B cell (primary cell): ENCODE measurements at regions not wholly inside any gene's neighbourhood (a gene's known extent, or its start where the extent isn't known, plus 50 kb on each side); places are given as distances from the start of the nearest gene placed in this dataset.

Experiments
- ATAC-seq: fragments of 200-7000 bp; cut with Tn5 transposase; one replicate; pipeline ENCODE4 v1.10.0; 2021; ENCODE audit warnings: low read depth, mild to moderate bottlenecking, moderate number of reproducible peaks, moderate library complexity
- CTCF ChIA-PET: fragments of 350-600 bp; sonication (Branson Sonifier 250); formaldehyde crosslinking; loops from one replicate; lab custom pipeline; 2021; ENCODE audit warnings: antibody characterized with exemption, inconsistent platforms; lab: Charles Lee
- POLR2A ChIA-PET: fragments of 350-600 bp; sonication (Branson Sonifier 250); formaldehyde crosslinking; loops from one replicate; lab custom pipeline; 2021; ENCODE audit warnings: antibody characterized with exemption; lab: Charles Lee
- DNase-seq: peaks from one replicate; pipeline ENCODE4 v3.0.0; 2013
- H2AFZ ChIP-seq: 2 replicates; pipeline ENCODE4 v1.6.1; 2012; ENCODE audit warnings: mild to moderate bottlenecking, low read depth, low read length; ENCODE audit not compliant: insufficient read depth, poor library complexity, severe bottlenecking
- H3K27ac ChIP-seq, 2 donors: 1 replicate in 1 of 2; 2 replicates in 1 of 2; pipeline ENCODE4 v1.5.1; 2012 to 2013; ENCODE audit warnings: low read length in 2 of 2, mild to moderate bottlenecking in 2 of 2, moderate library complexity in 1 of 2
- H3K27me3 ChIP-seq, 4 experiments: fragments of 200-600 bp in 1 of 4; sonication (generic) in 1 of 4; replicated peaks in 1 of 4; 1 replicate in 2 of 4; 2 replicates in 2 of 4; pipeline versions ENCODE4 v1.6.1 to v1.7.0; 2013 to 2016; ENCODE audit warnings: low read length in 3 of 4, mild to moderate bottlenecking in 2 of 4, mixed read lengths in 1 of 4, moderate library complexity in 1 of 4; ENCODE audit not compliant: insufficient read depth in 4 of 4, control insufficient read depth in 3 of 4; ENCODE audit errors: control extremely low read depth in 1 of 4
- H3K36me3 ChIP-seq, 2 experiments: replicated peaks in 1 of 2; 1 replicate in 1 of 2; 2 replicates in 1 of 2; pipeline versions ENCODE4 v1.6.1 to v1.7.1; 2013; ENCODE audit warnings: low read length in 1 of 2; ENCODE audit not compliant: insufficient read depth in 2 of 2, control insufficient read depth in 1 of 2; ENCODE audit errors: control extremely low read depth in 1 of 2, extremely low read depth in 1 of 2
- H3K4me1 ChIP-seq, 2 donors: fragments of 200-600 bp in 1 of 2; sonication (generic) in 1 of 2; 1 replicate in 1 of 2; 2 replicates in 1 of 2; pipeline versions ENCODE4 v1.5.1 to v1.6.1; 2013 to 2017; ENCODE audit warnings: low read length in 2 of 2; ENCODE audit not compliant: control insufficient read depth in 2 of 2, insufficient read depth in 2 of 2
- H3K4me2 ChIP-seq: replicated peaks from 2 replicates; pipeline ENCODE3; 2012; ENCODE audit warnings: mild to moderate bottlenecking, low read depth, low read length; ENCODE audit not compliant: poor library complexity, severe bottlenecking
- H3K4me3 ChIP-seq, 5 experiments: fragments of 200-600 bp in 1 of 5; sonication (generic) in 1 of 5; 1 replicate in 3 of 5; 2 replicates in 2 of 5; pipeline versions ENCODE4 v1.5.1 to v1.7.0; 2011 to 2016; ENCODE audit warnings: low read length in 4 of 5, mild to moderate bottlenecking in 4 of 5, low read depth in 2 of 5, control low read depth in 1 of 5, moderate library complexity in 1 of 5; ENCODE audit not compliant: insufficient read depth in 1 of 5; ENCODE audit errors: control extremely low read depth in 1 of 5, extremely low read depth in 1 of 5
- H3K79me2 ChIP-seq: fragments of 200-600 bp; sonication (generic); one replicate; pipeline ENCODE4 v1.6.0; 2016; ENCODE audit warnings: low read length; ENCODE audit not compliant: control insufficient read depth, insufficient read depth
- H3K9ac ChIP-seq: fragments of 200-600 bp; sonication (generic); 2 replicates; pipeline ENCODE4 v1.6.1; 2017; ENCODE audit warnings: mild to moderate bottlenecking, low read length, moderate library complexity
- H3K9me3 ChIP-seq, 3 donors: one replicate each; pipeline versions ENCODE4 v1.6.1 to v1.7.1; 2013; ENCODE audit warnings: low read length in 2 of 3; ENCODE audit not compliant: control insufficient read depth in 2 of 3, insufficient read depth in 1 of 3; ENCODE audit errors: control extremely low read depth in 1 of 3
- H4K20me1 ChIP-seq: 2 replicates; pipeline ENCODE4 v1.6.0; 2012; ENCODE audit warnings: mild to moderate bottlenecking, low read length; ENCODE audit not compliant: insufficient read depth, control insufficient read depth, poor library complexity, severe bottlenecking
- H3K27ac Mint-ChIP-seq: one replicate; pipeline ENCODE4 v1.8.0; 2021; ENCODE audit warnings: mixed read lengths
- H3K27me3 Mint-ChIP-seq: one replicate; pipeline ENCODE4 v1.8.0; 2021; ENCODE audit warnings: mixed read lengths
- H3K4me1 Mint-ChIP-seq: one replicate; pipeline ENCODE4 v1.8.0; 2021; ENCODE audit warnings: mixed read lengths
- H3K4me3 Mint-ChIP-seq: one replicate; pipeline ENCODE4 v1.8.0; 2021; ENCODE audit warnings: mixed read lengths
- H3K9me3 Mint-ChIP-seq: one replicate; pipeline ENCODE4 v1.8.0; 2022; ENCODE audit warnings: mixed read lengths; ENCODE audit not compliant: insufficient read depth
- CTCF ChIP-seq: fragments of 200-600 bp; IDR thresholded peaks from one replicate; pipeline ENCODE4 v1.8.0; 2022; ENCODE audit warnings: antibody characterized with exemption, mild to moderate bottlenecking
- EZH2 ChIP-seq: IDR thresholded peaks from 2 replicates; pipeline ENCODE4 v1.6.1; 2012; ENCODE audit warnings: borderline replicate concordance, low read depth, mild to moderate bottlenecking, moderate library complexity, low read length; ENCODE audit not compliant: insufficient read depth, poor library complexity, severe bottlenecking
- WGBS: methylation state at CpG from one replicate; pipeline ENCODE4 v1.1.5; 2013; ENCODE audit warnings: missing lambda C conversion rate; ENCODE audit not compliant: insufficient coverage; 5-methylcytosine and 5-hydroxymethylcytosine counted together
- intact Hi-C: fragments of 100-400 bp; cut with micrococcal nuclease; formaldehyde crosslinking; loops from one replicate; pipeline ENCODE4 v1.10.0; 2022

- no peaks in the 10 kb centered on the region for H3K36me3 ChIP-seq
- peaks cover 15% of the 10 kb centered on the region for H3K27me3 Mint-ChIP-seq
- POLR2A ChIA-PET = no interaction called here
- peaks cover 0 to 16% (median 2%) of the 10 kb centered on the region in 3 donors for H3K9me3 ChIP-seq
- CTCF ChIA-PET = interaction anchor here (0.5 kb wide), 1 partner anchor 76 kb away, joined by 3 read pairs; no protein-coding TSS in a partner anchor
- intact Hi-C loops = no loop called here
- no peak overlapping the region for H3K27ac ChIP-seq
- H3K79me2 ChIP-seq = no peaks in the 10 kb centered on the region
- H2AFZ ChIP-seq = no peak overlapping the region
- TF ChIP-seq EZH2 (no peak), CTCF (no peak)
- H3K27me3 ChIP-seq = no peaks in the 10 kb centered on the region
- no CpG with 5 or more reads among the region's 4 CpGs for WGBS
- H3K4me1 Mint-ChIP-seq = no peaks in the 10 kb centered on the region
- peaks cover 9% of the 10 kb centered on the region for H3K9me3 Mint-ChIP-seq
- no peak overlapping the region for H3K4me3 Mint-ChIP-seq
- no peak overlapping the region for H3K27ac Mint-ChIP-seq
- H4K20me1 ChIP-seq = no peaks in the 10 kb centered on the region
- ATAC-seq (no peak), DNase-seq (no peak)
- H3K4me2 ChIP-seq = no peak overlapping the region
- H3K9ac ChIP-seq = no peak overlapping the region
- H3K4me1 ChIP-seq = no peaks in the 10 kb centered on the region
- no peak overlapping the region for H3K4me3 ChIP-seq
These were observed 110.0 kb downstream of the ENC1 start for GRCh38 chr5:74530326-74531050.

- 100% methylated on average over 1 of the region's 7 CpGs for WGBS
- no peak overlapping the region for H3K27ac Mint-ChIP-seq
- no peak for TF ChIP-seq CTCF
- no peak for TF ChIP-seq EZH2
These were observed 111.4 kb downstream of the ENC1 start for GRCh38 chr5:74529101-74529500.

More at GRCh38 chr5:74529101-74529500, 111.4 kb downstream of the ENC1 start:
- H2AFZ ChIP-seq = no peak overlapping the region
- Mint-ChIP-seq H3K4me1 (no peaks in the 10 kb centered on the region), H3K9me3 (peaks cover 10% of the 10 kb centered on the region), H3K27me3 (peaks cover 11% of the 10 kb centered on the region), H3K4me3 (no peak overlapping the region)
- no peak for ATAC-seq
- H3K36me3 ChIP-seq = no peaks in the 10 kb centered on the region
- peaks cover 0 to 6% (median 6%) of the 10 kb centered on the region in 3 donors for H3K9me3 ChIP-seq
- H3K79me2 ChIP-seq = no peaks in the 10 kb centered on the region
- no peaks in the 10 kb centered on the region for H3K4me1 ChIP-seq
- no peak for DNase-seq
- no peaks in the 10 kb centered on the region for H3K27me3 ChIP-seq
- H3K4me2 ChIP-seq = no peak overlapping the region
- H3K4me3 ChIP-seq = no peak overlapping the region
- ChIA-PET CTCF (no interaction called here), POLR2A (no interaction called here)
- no peaks in the 10 kb centered on the region for H4K20me1 ChIP-seq
- no peak overlapping the region for H3K9ac ChIP-seq
- intact Hi-C loops = no loop called here
- no peak overlapping the region for H3K27ac ChIP-seq
